ENCODE measurements at regions not wholly inside any gene's neighbourhood (a gene's known extent, or its start where the extent isn't known, plus 50 kb on each side); places are given as distances from the start of the nearest gene placed in this dataset.

DNA sequence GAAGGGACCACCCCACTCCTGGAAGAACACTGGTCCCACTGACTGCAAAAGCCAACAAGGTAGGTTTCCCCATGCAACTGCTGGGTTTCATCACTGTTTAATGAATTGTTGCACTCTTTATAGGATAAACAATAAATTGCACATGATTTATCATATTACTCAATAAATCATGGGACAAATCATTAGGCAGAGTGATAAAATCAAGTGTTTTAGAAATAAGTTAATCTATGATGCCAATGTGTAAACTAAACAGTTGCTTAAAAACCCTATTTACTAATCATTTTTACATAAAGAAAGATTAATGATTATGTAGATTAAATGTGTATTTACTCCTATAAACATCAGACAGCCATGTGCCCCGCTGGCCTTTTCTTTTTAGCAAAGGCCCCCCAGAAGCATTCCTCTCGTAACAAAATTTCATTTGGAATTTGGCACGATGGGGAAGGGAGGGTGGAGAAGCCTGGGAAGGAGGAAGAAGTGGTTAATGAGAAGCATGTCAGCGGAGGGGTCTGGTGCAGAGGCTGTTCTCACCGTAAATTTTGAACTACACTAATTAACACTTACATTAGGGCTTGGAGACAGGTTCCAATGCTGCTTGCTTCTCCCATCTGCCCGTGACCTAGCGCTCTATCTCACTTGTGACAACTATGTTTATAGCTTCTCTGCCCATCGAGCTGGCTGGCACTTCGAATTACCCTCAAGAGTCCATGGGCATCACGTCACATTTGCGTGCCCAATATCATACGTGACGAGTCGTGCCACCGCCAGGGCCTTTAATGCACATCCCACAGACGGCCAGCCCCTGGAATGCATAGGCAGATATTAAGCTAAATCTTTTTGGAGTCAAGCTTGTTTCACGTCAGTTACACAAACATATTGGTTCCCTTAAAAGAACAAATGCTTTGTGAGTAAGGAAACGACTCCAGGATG, 357.7 kb upstream of the TSHZ3 start:
- H3K4me2 ChIP-seq (ENCODE audit: low read depth, low read length), result no peak overlapping the region
- no peak overlapping the region for H2AK5ac ChIP-seq (ENCODE audit: low read depth, low read length)
- H3K4me3 ChIP-seq (ENCODE audit: insufficient read depth, low read depth, low read length), result no peak overlapping the region
- H4K5ac ChIP-seq (ENCODE audit: low read depth, low read length), result no peak overlapping the region
- no peak overlapping the region for H3K9ac ChIP-seq (ENCODE audit: low read depth, low read length)
- no peak overlapping the region for H3K14ac ChIP-seq (replicated peaks; ENCODE audit: low read depth, low read length)
- no peaks in the 10 kb centered on the region for H3K9me1 ChIP-seq (ENCODE audit: insufficient read depth, low read length)
- H3K56ac ChIP-seq (ENCODE audit: extremely low read depth, insufficient read depth, low read length), result no peak overlapping the region
- ATAC-seq (ENCODE audit: low read depth) (no peak), DNase-seq (no peak)
- 30% methylated on average over 2 of the region's 18 CpGs; no CpG with 5 or more reads in 1 of the 2 experiments for WGBS, 2 experiments (ENCODE audit: extremely low coverage in 2 of 2, insufficient read length in 1 of 2)
- H2BK5ac ChIP-seq (ENCODE audit: low read depth, low read length, poor library complexity, severe bottlenecking), result no peak overlapping the region
- H3K36me3 ChIP-seq (ENCODE audit: control insufficient read depth, insufficient read depth, low read length), result no peaks in the 10 kb centered on the region
- no TSS peak for BruUV-seq (replicated peaks)
- H3K4me1 ChIP-seq (ENCODE audit: control insufficient read depth, insufficient read depth, low read length), result no peaks in the 10 kb centered on the region
- no peak for TF ChIP-seq MAFK (IDR thresholded peaks at IDR 0.05; ENCODE audit: low read depth, low read length)
- no peak for TF ChIP-seq CEBPB (IDR thresholded peaks at IDR 0.05; ENCODE audit: low read depth, low read length)
- no peak for TF ChIP-seq RFX5 (IDR thresholded peaks at IDR 0.05; ENCODE audit: low read depth, low read length)
- TF ChIP-seq RCOR1 (IDR thresholded peaks at IDR 0.05; ENCODE audit: insufficient replicate concordance, low read length), result no peak
- no peak for TF ChIP-seq POLR2A (IDR thresholded peaks at IDR 0.05; ENCODE audit: low read depth, low read length)
- no peak for TF ChIP-seq SMC3 (IDR thresholded peaks at IDR 0.05; ENCODE audit: low read depth, low read length)
- TF ChIP-seq MXI1 (IDR thresholded peaks at IDR 0.05; ENCODE audit: borderline replicate concordance, low read depth, low read length), result no peak
- TF ChIP-seq MAZ (IDR thresholded peaks at IDR 0.05; ENCODE audit: borderline replicate concordance, low read depth, low read length), result no peak
- no peak for TF ChIP-seq NFE2L2 (IDR thresholded peaks at IDR 0.05; ENCODE audit: low read depth, low read length)
- no peak for TF ChIP-seq RAD21 (IDR thresholded peaks at IDR 0.05; ENCODE audit: low read length)
- H2BK120ac ChIP-seq (ENCODE audit: low read depth, low read length), result no peak overlapping the region
- ChIA-PET POLR2A (ENCODE audit: unreplicated experiment) (no interaction called here), CTCF (no interaction called here)
- no peak overlapping the region for H4K91ac ChIP-seq (ENCODE audit: insufficient read depth, low read depth, low read length)
- no peak overlapping the region for H4K8ac ChIP-seq (ENCODE audit: low read depth in 2 of 2, low read length in 2 of 2)
- H2BK20ac ChIP-seq (ENCODE audit: low read depth, low read length), result no peak overlapping the region
- no peak overlapping the region for H2AK9ac ChIP-seq (replicated peaks; ENCODE audit: low read depth, low read length, poor library complexity)
- no peaks in the 10 kb centered on the region; the same call in 1 of the 2 replicates for H3K9me3 ChIP-seq (ENCODE audit: control insufficient read depth, insufficient read depth, low read length)
- no peak overlapping the region for H3K18ac ChIP-seq (ENCODE audit: low read depth, low read length)
- H2BK15ac ChIP-seq (ENCODE audit: low read depth, low read length), result no peak overlapping the region
- no peaks in the 10 kb centered on the region; the same call in 1 of the 2 replicates for H3K27me3 ChIP-seq (ENCODE audit: control insufficient read depth, insufficient read depth, low read length)
- H3K4ac ChIP-seq (ENCODE audit: low read depth, low read length), result no peak overlapping the region
- no peak overlapping the region for H3K23ac ChIP-seq (ENCODE audit: low read depth, low read length)
- intact Hi-C loops (cut with micrococcal nuclease) (no loop called here), dilution Hi-C loops (cut with HindIII; ENCODE audit: low sequenced_read_pairs, unreplicated experiment) (no loop called here), in situ Hi-C loops (cut with MboI; ENCODE audit: low sequenced_read_pairs) (no loop called here)
- H3K79me1 ChIP-seq (ENCODE audit: low read depth in 1 of 2, low read length in 2 of 2), result no peaks in the 10 kb centered on the region
- H2AFZ ChIP-seq (replicated peaks; ENCODE audit: low read length, poor library complexity), result no peak overlapping the region
- H3K27ac ChIP-seq (ENCODE audit: insufficient read depth, low read length), result no peak overlapping the region
- H4K20me1 ChIP-seq (ENCODE audit: insufficient read depth, low read length), result no peaks in the 10 kb centered on the region

Measured in IMR-90 (cell line).